ENCODE measurements at regions not wholly inside any gene's neighbourhood (a gene's known extent, or its start where the extent isn't known, plus 50 kb on each side); places are given as distances from the start of the nearest gene placed in this dataset.

DNA sequence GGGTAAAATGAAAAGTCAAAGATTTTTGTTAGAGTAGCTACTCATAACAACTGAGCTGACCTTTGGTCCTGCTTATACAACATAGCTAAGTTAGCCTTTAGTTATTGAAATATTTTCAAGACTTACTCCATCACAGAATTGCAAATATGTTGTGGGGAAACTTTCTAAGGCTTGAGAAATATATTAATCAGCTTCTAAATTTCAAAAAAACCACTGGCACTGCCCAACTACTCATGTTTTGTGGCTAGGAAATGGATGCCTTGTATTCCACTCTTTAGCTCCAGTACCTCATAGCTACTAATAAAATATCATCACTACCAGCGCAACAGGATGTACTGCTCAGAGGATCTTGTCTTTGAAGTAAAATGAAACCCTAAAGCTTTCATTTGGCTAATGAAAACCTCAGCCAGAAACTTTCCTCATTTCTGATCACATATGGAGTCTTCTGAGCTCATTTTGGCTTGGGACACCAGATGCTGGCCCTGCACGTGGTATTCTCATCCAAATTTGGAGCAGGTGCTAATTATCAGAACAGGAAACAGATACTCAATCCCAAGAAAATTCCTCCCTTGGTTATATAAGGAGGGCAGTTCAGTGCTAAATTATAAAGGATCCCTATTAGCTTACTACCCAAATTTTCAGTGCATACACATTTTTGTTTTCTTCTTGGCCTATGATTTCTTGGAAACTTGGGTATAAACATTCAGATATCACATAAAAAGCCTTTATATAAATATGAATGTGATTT, 690.7 kb downstream of the ADGRL2 start:
- TF ChIP-seq, protein P1, sequence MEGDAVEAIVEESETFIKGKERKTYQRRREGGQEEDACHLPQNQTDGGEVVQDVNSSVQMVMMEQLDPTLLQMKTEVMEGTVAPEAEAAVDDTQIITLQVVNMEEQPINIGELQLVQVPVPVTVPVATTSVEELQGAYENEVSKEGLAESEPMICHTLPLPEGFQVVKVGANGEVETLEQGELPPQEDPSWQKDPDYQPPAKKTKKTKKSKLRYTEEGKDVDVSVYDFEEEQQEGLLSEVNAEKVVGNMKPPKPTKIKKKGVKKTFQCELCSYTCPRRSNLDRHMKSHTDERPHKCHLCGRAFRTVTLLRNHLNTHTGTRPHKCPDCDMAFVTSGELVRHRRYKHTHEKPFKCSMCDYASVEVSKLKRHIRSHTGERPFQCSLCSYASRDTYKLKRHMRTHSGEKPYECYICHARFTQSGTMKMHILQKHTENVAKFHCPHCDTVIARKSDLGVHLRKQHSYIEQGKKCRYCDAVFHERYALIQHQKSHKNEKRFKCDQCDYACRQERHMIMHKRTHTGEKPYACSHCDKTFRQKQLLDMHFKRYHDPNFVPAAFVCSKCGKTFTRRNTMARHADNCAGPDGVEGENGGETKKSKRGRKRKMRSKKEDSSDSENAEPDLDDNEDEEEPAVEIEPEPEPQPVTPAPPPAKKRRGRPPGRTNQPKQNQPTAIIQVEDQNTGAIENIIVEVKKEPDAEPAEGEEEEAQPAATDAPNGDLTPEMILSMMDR (IDR thresholded peaks at IDR 0.05; ENCODE audit: low read depth, low read length, poor library complexity, severe bottlenecking) = no peak
- no peak for TF ChIP-seq EZH2phosphoT487 (IDR thresholded peaks at IDR 0.05; ENCODE audit: borderline replicate concordance, low read length)
- no peaks in the 10 kb centered on the region for H3K27me3 ChIP-seq (ENCODE audit: control insufficient read depth, low read length)
- no peak overlapping the region for H3K27ac ChIP-seq (ENCODE audit: low read depth, low read length)
- no peaks in the 10 kb centered on the region for H3K9me3 ChIP-seq (ENCODE audit: control insufficient read depth, insufficient read depth, low read length)
- H3K36me3 ChIP-seq (ENCODE audit: control insufficient read depth, low read length) = no peaks in the 10 kb centered on the region
- H3K9me2 ChIP-seq (replicated peaks; ENCODE audit: control insufficient read depth, low read length) = no peaks in the 10 kb centered on the region
- no peak overlapping the region for H3K4me3 ChIP-seq (ENCODE audit: low read length)
- H3K79me2 ChIP-seq (ENCODE audit: control insufficient read depth, low read length) = no peaks in the 10 kb centered on the region
- H3K4me2 ChIP-seq (ENCODE audit: low read length) = no peak overlapping the region
- no peaks in the 10 kb centered on the region for H3F3A ChIP-seq (ENCODE audit: control insufficient read depth, insufficient read depth)
- no peaks in the 10 kb centered on the region for H3K4me1 ChIP-seq (ENCODE audit: control insufficient read depth, low read length)
- H4K20me1 ChIP-seq (ENCODE audit: control insufficient read depth, insufficient read depth, low read depth, low read length) = no peaks in the 10 kb centered on the region

DNA sequence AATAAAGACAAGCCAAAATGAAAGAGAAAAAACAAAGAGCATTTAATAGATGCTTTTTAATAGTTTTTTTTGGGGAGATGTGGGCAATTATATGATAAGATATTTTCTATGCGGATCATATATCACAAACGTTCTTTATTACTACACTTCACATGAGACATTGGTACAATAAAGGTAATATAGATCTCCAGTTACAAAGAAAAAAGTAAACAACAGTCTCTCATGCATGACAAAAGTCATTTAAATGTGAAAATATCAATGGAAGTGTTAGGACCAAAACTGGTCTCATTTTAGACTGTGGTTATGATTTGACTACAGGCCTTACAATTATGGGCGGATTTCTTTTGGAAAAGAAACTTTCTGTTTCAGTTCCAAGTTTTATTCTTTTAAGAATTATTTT, 687.0 kb downstream of the ADGRL2 start:
- no peaks in the 10 kb centered on the region for H3K9me3 ChIP-seq (ENCODE audit: control insufficient read depth, insufficient read depth, low read length)
- no peak overlapping the region for H3K4me3 ChIP-seq (ENCODE audit: low read length)
- no peak for TF ChIP-seq EZH2phosphoT487 (IDR thresholded peaks at IDR 0.05; ENCODE audit: borderline replicate concordance, low read length)
- TF ChIP-seq, protein P1 (IDR thresholded peaks at IDR 0.05; ENCODE audit: low read depth, low read length, poor library complexity, severe bottlenecking) = no peak

DNA sequence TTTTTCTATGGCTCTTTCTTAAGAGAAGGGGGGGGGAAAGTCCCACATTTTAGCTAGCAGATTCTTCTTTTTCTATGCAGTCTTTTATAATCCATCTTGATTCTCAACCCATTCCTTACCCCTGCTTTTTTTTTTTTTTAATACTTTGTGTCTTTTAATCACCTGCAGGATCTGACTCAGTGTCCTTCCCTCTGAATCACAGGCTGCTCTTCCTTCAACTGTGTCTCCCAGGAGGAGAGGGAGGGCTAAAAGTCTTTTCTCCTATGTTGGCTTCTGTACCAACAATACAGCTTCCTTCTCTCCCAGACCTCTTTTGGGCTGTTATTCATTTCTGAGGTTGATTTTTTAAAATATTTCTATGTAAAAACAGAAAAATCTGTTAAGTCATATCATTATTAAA, 686.2 kb downstream of the ADGRL2 start:
- no peak overlapping the region for H3K4me3 ChIP-seq (ENCODE audit: low read length)
- no peaks in the 10 kb centered on the region for H3K4me1 ChIP-seq (ENCODE audit: control insufficient read depth, low read length)
- H3K9me2 ChIP-seq (replicated peaks; ENCODE audit: control insufficient read depth, low read length) = no peaks in the 10 kb centered on the region
- H3K36me3 ChIP-seq (ENCODE audit: control insufficient read depth, low read length) = no peaks in the 10 kb centered on the region
- H3K9me3 ChIP-seq (ENCODE audit: control insufficient read depth, insufficient read depth, low read length) = no peaks in the 10 kb centered on the region; the same call in 1 of the 2 replicates
- H4K20me1 ChIP-seq (ENCODE audit: control insufficient read depth, insufficient read depth, low read depth, low read length) = no peaks in the 10 kb centered on the region
- no peaks in the 10 kb centered on the region for H3K27me3 ChIP-seq (ENCODE audit: control insufficient read depth, low read length)
- no peaks in the 10 kb centered on the region for H3K79me2 ChIP-seq (ENCODE audit: control insufficient read depth, low read length)
- TF ChIP-seq, protein P1 (IDR thresholded peaks at IDR 0.05; ENCODE audit: low read depth, low read length, poor library complexity, severe bottlenecking) = no peak
- no peak for TF ChIP-seq EZH2phosphoT487 (IDR thresholded peaks at IDR 0.05; ENCODE audit: borderline replicate concordance, low read length)
- no peaks in the 10 kb centered on the region for H3F3A ChIP-seq (ENCODE audit: control insufficient read depth, insufficient read depth)
- H3K27ac ChIP-seq (ENCODE audit: low read depth, low read length) = no peak overlapping the region
- no peak overlapping the region for H3K4me2 ChIP-seq (ENCODE audit: low read length)

More for the DNA sequence above, 687.0 kb downstream of the ADGRL2 start:
- Histone ChIP-seq H3K79me2 (ENCODE audit: control insufficient read depth, low read length) (no peaks in the 10 kb centered on the region), H3F3A (ENCODE audit: control insufficient read depth, insufficient read depth) (no peaks in the 10 kb centered on the region), H3K4me1 (ENCODE audit: control insufficient read depth, low read length) (no peaks in the 10 kb centered on the region), H4K20me1 (ENCODE audit: control insufficient read depth, insufficient read depth, low read depth, low read length) (no peaks in the 10 kb centered on the region), H3K4me2 (ENCODE audit: low read length) (no peak overlapping the region), H3K9me2 (replicated peaks; ENCODE audit: control insufficient read depth, low read length) (no peaks in the 10 kb centered on the region), H3K27ac (ENCODE audit: low read depth, low read length) (no peak overlapping the region), H3K27me3 (ENCODE audit: control insufficient read depth, low read length) (no peaks in the 10 kb centered on the region), H3K36me3 (ENCODE audit: control insufficient read depth, low read length) (no peaks in the 10 kb centered on the region)
